ENCODE measurements at regions not wholly inside any gene's neighbourhood (a gene's known extent, or its start where the extent isn't known, plus 50 kb on each side); places are given as distances from the start of the nearest gene placed in this dataset.

- TF ChIP-seq CTCF (IDR thresholded peaks at IDR 0.05) (no peak), EP300 (IDR thresholded peaks at IDR 0.05) (no peak), POLR2A (IDR thresholded peaks at IDR 0.05) (no peak), POLR2AphosphoS5 (IDR thresholded peaks at IDR 0.05) (no peak)
Observed at GRCh38 chr19:30276883-30277280, 95.3 kb upstream of the ZNF536 start.
